CD4-positive, alpha-beta T cell (primary cell): ENCODE measurements at regions not wholly inside any gene's neighbourhood (a gene's known extent, or its start where the extent isn't known, plus 50 kb on each side); places are given as distances from the start of the nearest gene placed in this dataset.

Experiments
- ATAC-seq: fragments of 200-7000 bp; cut with Tn5 transposase; one replicate; pipeline ENCODE4 v1.10.0; 2022; ENCODE audit warnings: mild to moderate bottlenecking; ENCODE audit not compliant: poor library complexity
- CTCF ChIA-PET: fragments of 350-600 bp; sonication (Branson Sonifier 250); formaldehyde crosslinking; loops from one replicate; lab custom pipeline; 2021; ENCODE audit warnings: antibody characterized with exemption, inconsistent platforms; lab: Charles Lee
- POLR2A ChIA-PET: fragments of 350-600 bp; sonication (Branson Sonifier 250); formaldehyde crosslinking; loops from one replicate; lab custom pipeline; 2021; ENCODE audit warnings: antibody characterized with exemption, inconsistent platforms; lab: Charles Lee
- DNase-seq, 14 experiments: peaks; one replicate each; pipeline ENCODE4 v3.0.0-alpha.2; 2013 to 2020; ENCODE audit warnings: mixed read lengths in 2 of 14
- H3K27ac ChIP-seq, 2 donors: one replicate each; pipeline versions ENCODE4 v1.5.1 to v1.7.0; 2013; ENCODE audit warnings: low read length in 2 of 2, low read depth in 1 of 2, mild to moderate bottlenecking in 1 of 2
- H3K27me3 ChIP-seq, 2 experiments: 1 replicate in 1 of 2; 2 replicates in 1 of 2; pipeline versions ENCODE4 v1.6.1 to v1.7.0; 2013; ENCODE audit warnings: low read length in 2 of 2, control low read depth in 1 of 2, mild to moderate bottlenecking in 1 of 2, moderate library complexity in 1 of 2; ENCODE audit not compliant: insufficient read depth in 2 of 2, control insufficient read depth in 1 of 2
- H3K36me3 ChIP-seq: one replicate; pipeline ENCODE4 v1.6.1; 2013; ENCODE audit warnings: low read length, control low read depth; ENCODE audit not compliant: insufficient read depth
- H3K4me1 ChIP-seq: one replicate; pipeline ENCODE4 v1.6.1; 2013; ENCODE audit warnings: low read length, control low read depth; ENCODE audit not compliant: insufficient read depth
- H3K4me3 ChIP-seq: one replicate; pipeline ENCODE4 v1.5.1; 2013; ENCODE audit warnings: mild to moderate bottlenecking, low read length, moderate library complexity
- H3K9me3 ChIP-seq, 2 experiments: 1 replicate in 1 of 2; 2 replicates in 1 of 2; pipeline versions ENCODE4 v1.6.1 to v1.7.0; 2013; ENCODE audit warnings: low read length in 2 of 2, mild to moderate bottlenecking in 2 of 2, control low read depth in 1 of 2, moderate library complexity in 1 of 2; ENCODE audit not compliant: control insufficient read depth in 1 of 2, insufficient read depth in 1 of 2
- H3K27ac Mint-ChIP-seq: one replicate; pipeline ENCODE4 v1.8.0; 2020; ENCODE audit warnings: mixed read lengths
- H3K27me3 Mint-ChIP-seq: one replicate; pipeline ENCODE4 v1.8.0; 2021; ENCODE audit warnings: mixed read lengths
- H3K36me3 Mint-ChIP-seq: one replicate; pipeline ENCODE4 v1.8.0; 2021; ENCODE audit warnings: low read depth, mixed read lengths
- H3K4me1 Mint-ChIP-seq: one replicate; pipeline ENCODE4 v1.8.0; 2021; ENCODE audit warnings: low read depth, mixed read lengths
- H3K4me3 Mint-ChIP-seq: one replicate; pipeline ENCODE4 v1.8.0; 2020; ENCODE audit warnings: mild to moderate bottlenecking, mixed read lengths
- H3K9me3 Mint-ChIP-seq: one replicate; pipeline ENCODE4 v1.8.0; 2020; ENCODE audit warnings: mixed read lengths
- CTCF ChIP-seq: fragments of 200-600 bp; IDR thresholded peaks from one replicate; pipeline ENCODE4 v1.8.0; 2022; ENCODE audit warnings: antibody characterized with exemption, mild to moderate bottlenecking
- intact Hi-C, 2 experiments: fragments of 100-400 bp; cut with DNase I in 1 of 2; cut with micrococcal nuclease in 1 of 2; formaldehyde crosslinking; loops; one replicate each; pipeline versions ENCODE4 v1.15.1 to v1.9.0; 2023 to 2025; cut with DNase I, micrococcal nuclease

DNA sequence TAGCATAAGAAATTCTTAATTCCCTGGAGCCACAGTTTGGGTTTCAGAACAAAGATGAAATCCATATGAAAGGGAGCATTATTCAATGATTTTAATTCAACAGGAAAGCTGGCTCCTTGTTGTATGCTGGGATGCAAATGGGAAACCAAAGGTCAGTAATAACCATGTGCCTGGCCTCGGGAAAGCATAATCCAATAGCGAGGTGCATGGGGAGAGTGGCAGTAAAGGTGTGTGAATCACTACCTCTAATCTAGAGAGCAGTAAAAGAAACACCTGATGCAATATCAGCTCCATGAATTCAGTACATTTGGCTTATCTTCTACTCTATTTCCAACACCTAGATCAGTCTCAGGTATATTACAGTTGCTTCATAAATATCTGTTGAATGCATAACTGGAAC, 220.1 kb downstream of the FBXO15 start:
- POLR2A ChIA-PET: no interaction called here
- no peak overlapping the region for H3K4me3 Mint-ChIP-seq

DNA sequence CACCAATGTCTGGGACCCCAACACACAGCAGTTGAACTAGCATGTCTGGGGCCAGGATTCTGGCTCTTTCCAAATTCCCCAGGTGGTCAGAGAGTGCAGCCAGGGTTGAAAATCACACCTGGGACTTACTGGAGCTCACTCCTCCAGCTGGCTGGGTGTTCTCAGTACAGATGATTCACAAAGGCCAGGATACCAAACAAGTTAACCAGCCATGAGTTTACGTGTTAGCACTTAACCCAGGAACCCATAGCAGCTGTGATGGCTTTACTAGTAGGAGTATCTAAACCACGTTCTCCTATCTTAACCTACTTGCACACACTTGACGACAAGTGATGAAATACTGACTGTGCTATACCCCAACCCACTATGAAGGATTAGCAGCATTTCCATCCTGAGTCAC, 222.8 kb downstream of the FBXO15 start:
- H3K9me3 ChIP-seq: no peaks in the 10 kb centered on the region
- H3K4me3 ChIP-seq: no peak overlapping the region
- Mint-ChIP-seq H3K27me3 (peaks cover 10% of the 10 kb centered on the region), H3K4me1 (no peaks in the 10 kb centered on the region), H3K4me3 (no peak overlapping the region), H3K27ac (no peak overlapping the region), H3K36me3 (no peaks in the 10 kb centered on the region), H3K9me3 (no peaks in the 10 kb centered on the region)
- H3K4me1 ChIP-seq: no peaks in the 10 kb centered on the region
- ATAC-seq (no peak), DNase-seq (no peak)
- CTCF ChIA-PET: no interaction called here
- no peaks in the 10 kb centered on the region for H3K36me3 ChIP-seq
- intact Hi-C loops: no loop called here
- no peaks in the 10 kb centered on the region for H3K27me3 ChIP-seq
- TF ChIP-seq CTCF: no peak
- POLR2A ChIA-PET: no interaction called here
- H3K27ac ChIP-seq: no peak overlapping the region

More for the DNA sequence above, 220.1 kb downstream of the FBXO15 start:
- Histone ChIP-seq H3K9me3 (no peaks in the 10 kb centered on the region), H3K36me3 (no peaks in the 10 kb centered on the region), H3K27me3 (no peaks in the 10 kb centered on the region), H3K4me3 (no peak overlapping the region), H3K27ac (no peak overlapping the region), H3K4me1 (no peaks in the 10 kb centered on the region)
- no peak for TF ChIP-seq CTCF
- Mint-ChIP-seq H3K27me3 (peaks cover 4% of the 10 kb centered on the region), H3K36me3 (no peaks in the 10 kb centered on the region), H3K4me1 (no peaks in the 10 kb centered on the region), H3K9me3 (no peaks in the 10 kb centered on the region), H3K27ac (no peak overlapping the region)
- DNase-seq (no peak), ATAC-seq (no peak)
- CTCF ChIA-PET: no interaction called here
- intact Hi-C loops: no loop called here

DNA sequence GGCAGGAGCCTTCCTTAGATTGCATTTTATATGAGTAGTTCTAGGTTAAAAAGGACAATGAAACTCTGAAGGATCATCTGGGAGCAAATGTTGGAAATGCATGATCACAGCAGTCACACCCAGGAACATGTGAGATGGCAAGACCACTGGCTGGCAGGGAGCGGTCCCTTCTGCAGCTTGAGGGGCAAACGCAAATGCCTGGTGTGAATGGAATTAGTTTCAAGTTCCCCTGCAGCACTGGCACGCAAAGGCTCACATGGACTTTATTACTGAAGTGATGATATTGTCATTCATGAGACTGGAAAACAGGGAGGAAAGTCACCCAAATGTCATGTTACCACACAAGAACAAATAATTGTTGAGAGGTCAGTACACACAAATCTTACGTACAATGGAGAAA, 223.3 kb downstream of the FBXO15 start:
- H3K4me3 Mint-ChIP-seq: no peak overlapping the region
- no peaks in the 10 kb centered on the region for H3K4me1 ChIP-seq

More for the DNA sequence above, 223.3 kb downstream of the FBXO15 start:
- TF ChIP-seq CTCF: no peak
- Histone ChIP-seq H3K27ac (no peak overlapping the region), H3K36me3 (no peaks in the 10 kb centered on the region), H3K9me3 (no peaks in the 10 kb centered on the region), H3K27me3 (no peaks in the 10 kb centered on the region), H3K4me3 (no peak overlapping the region)
- peaks cover 10% of the 10 kb centered on the region for H3K27me3 Mint-ChIP-seq
- H3K9me3 Mint-ChIP-seq: no peaks in the 10 kb centered on the region
- no peak for ATAC-seq
- intact Hi-C loops: no loop called here
- POLR2A ChIA-PET: no interaction called here
- no peaks in the 10 kb centered on the region for H3K36me3 Mint-ChIP-seq
- CTCF ChIA-PET: no interaction called here
- DNase-seq: no peak
- H3K27ac Mint-ChIP-seq: no peak overlapping the region
- no peaks in the 10 kb centered on the region for H3K4me1 Mint-ChIP-seq
